CD8-positive, alpha-beta memory T cell (primary cell): ENCODE measurements at regions not wholly inside any gene's neighbourhood (a gene's known extent, or its start where the extent isn't known, plus 50 kb on each side); places are given as distances from the start of the nearest gene placed in this dataset.
"Not testable (repeated sequence)": the region's sequence is repeated elsewhere in the genome, so short reads cannot be mapped to it uniquely, and the experiment has no call there.

Experiments
- CTCF ChIA-PET: fragments of 350-600 bp; sonication (Branson Sonifier 250); formaldehyde crosslinking; loops from one replicate; lab custom pipeline; 2021; ENCODE audit warnings: antibody characterized with exemption; lab: Charles Lee
- POLR2A ChIA-PET: fragments of 350-600 bp; sonication (Branson Sonifier 250); formaldehyde crosslinking; loops from one replicate; lab custom pipeline; 2021; ENCODE audit warnings: antibody characterized with exemption; lab: Charles Lee
- DNase-seq, 5 donors: peaks; one replicate each; pipeline versions ENCODE4 v3.0.0 to v3.0.0-alpha.2; 2020 to 2022; ENCODE audit warnings: mixed read lengths in 1 of 5
- H3K27ac ChIP-seq: one replicate; pipeline ENCODE4 v1.7.0; 2013; ENCODE audit warnings: low read depth, mild to moderate bottlenecking, low read length, moderate library complexity
- H3K27me3 ChIP-seq: 2 replicates; pipeline ENCODE4 v1.7.0; 2013; ENCODE audit warnings: low read length, mild to moderate bottlenecking; ENCODE audit not compliant: insufficient read depth, poor library complexity, severe bottlenecking
- H3K36me3 ChIP-seq: 2 replicates; pipeline ENCODE4 v1.7.0; 2013; ENCODE audit warnings: mild to moderate bottlenecking, low read length, moderate library complexity; ENCODE audit not compliant: insufficient read depth
- H3K4me1 ChIP-seq: 2 replicates; pipeline ENCODE4 v1.7.0; 2013; ENCODE audit warnings: mild to moderate bottlenecking, low read length, moderate library complexity; ENCODE audit not compliant: insufficient read depth
- H3K4me3 ChIP-seq: 2 replicates; pipeline ENCODE4 v1.7.0; 2013; ENCODE audit warnings: mild to moderate bottlenecking, low read length
- H3K9me3 ChIP-seq: 2 replicates; pipeline ENCODE4 v1.7.0; 2013; ENCODE audit warnings: mild to moderate bottlenecking, low read length
- H3K27ac Mint-ChIP-seq, 8 donors: one replicate each; pipeline ENCODE4 v1.8.0; 2020 to 2021; ENCODE audit warnings: mixed read lengths in 8 of 8, mild to moderate bottlenecking in 6 of 8, inconsistent platforms in 3 of 8, moderate library complexity in 3 of 8
- H3K27me3 Mint-ChIP-seq, 2 donors: one replicate each; pipeline ENCODE4 v1.8.0; 2020 to 2021; ENCODE audit warnings: mixed read lengths in 2 of 2, mild to moderate bottlenecking in 1 of 2, moderate library complexity in 1 of 2
- H3K36me3 Mint-ChIP-seq, 3 donors: one replicate each; pipeline ENCODE4 v1.8.0; 2020 to 2021; ENCODE audit warnings: mixed read lengths in 3 of 3, inconsistent platforms in 1 of 3, mild to moderate bottlenecking in 1 of 3
- H3K4me1 Mint-ChIP-seq, 3 donors: one replicate each; pipeline ENCODE4 v1.8.0; 2020 to 2021; ENCODE audit warnings: mixed read lengths in 3 of 3, inconsistent platforms in 1 of 3, mild to moderate bottlenecking in 1 of 3
- H3K4me3 Mint-ChIP-seq, 7 donors: one replicate each; pipeline ENCODE4 v1.8.0; 2020 to 2021; ENCODE audit warnings: mixed read lengths in 7 of 7, mild to moderate bottlenecking in 6 of 7, moderate library complexity in 4 of 7, inconsistent platforms in 2 of 7
- H3K9me3 Mint-ChIP-seq, 5 donors: one replicate each; pipeline ENCODE4 v1.8.0; 2020 to 2022; ENCODE audit warnings: mixed read lengths in 5 of 5, mild to moderate bottlenecking in 3 of 5, moderate library complexity in 2 of 5, inconsistent platforms in 1 of 5

DNA sequence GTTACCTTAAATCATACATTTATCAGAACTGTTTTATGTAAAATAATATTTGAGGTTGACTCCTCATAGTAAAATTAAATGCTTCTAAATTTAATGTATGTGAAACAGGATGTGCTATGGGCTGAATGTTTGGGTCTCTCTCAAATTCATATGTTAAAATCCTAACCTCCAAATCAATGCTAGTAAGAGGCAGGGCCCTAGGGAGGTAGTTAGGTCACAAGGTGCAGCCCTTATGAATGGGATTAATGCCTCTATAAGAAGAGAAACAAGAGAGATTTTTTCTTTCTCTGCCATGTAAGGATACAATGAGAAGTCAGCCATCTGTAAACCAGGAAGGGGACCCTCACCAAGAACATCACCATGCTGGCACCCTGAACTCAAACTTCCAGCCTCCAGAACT, 67.2 kb upstream of the ETAA1 start:
- no peaks in the 10 kb centered on the region for H3K36me3 ChIP-seq
- Mint-ChIP-seq H3K9me3 (peaks cover 0 to 2% (median 0%) of the 10 kb centered on the region in 5 donors), H3K27ac (no peak overlapping the region)

DNA sequence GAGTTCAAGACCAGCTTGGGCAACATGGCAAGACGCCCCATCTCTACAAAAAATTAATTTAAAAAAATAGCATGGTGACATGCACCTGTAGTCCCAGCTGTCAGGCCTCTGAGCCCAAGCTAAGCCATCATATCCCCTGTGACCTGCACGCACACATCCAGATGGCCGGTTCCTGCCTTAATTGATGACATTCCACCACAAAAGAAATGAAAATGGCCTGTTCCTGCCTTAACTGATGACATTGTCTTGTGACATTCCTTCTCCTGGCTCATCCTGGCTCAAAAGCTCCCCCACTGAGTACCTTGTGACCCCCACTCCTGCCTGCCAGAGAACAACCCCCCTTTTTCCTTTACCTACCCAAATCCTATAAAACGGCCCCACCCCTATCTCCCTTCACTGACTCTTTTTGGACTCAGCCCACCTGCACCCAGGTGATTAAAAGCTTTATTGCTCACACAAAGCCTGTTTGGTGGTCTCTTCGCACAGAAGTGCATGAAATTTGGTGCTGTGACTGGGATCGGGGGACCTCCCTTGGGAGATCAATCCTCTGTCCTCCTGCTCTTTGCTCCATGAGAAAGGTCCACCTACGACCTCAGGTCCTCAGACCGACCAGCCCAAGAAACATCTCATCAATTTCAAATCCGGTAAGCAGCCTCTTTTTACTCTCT, 65.6 kb upstream of the ETAA1 start:
- H3K4me1 ChIP-seq, H3K4me3 Mint-ChIP-seq, H3K9me3 Mint-ChIP-seq, DNase-seq, H3K4me1 Mint-ChIP-seq, H3K4me3 ChIP-seq, H3K9me3 ChIP-seq, H3K27me3 ChIP-seq, H3K36me3 Mint-ChIP-seq, H3K27ac Mint-ChIP-seq, POLR2A ChIA-PET, CTCF ChIA-PET, H3K27ac ChIP-seq, H3K36me3 ChIP-seq: not testable (repeated sequence)
- peaks cover 8 to 19% of the 10 kb centered on the region in 2 donors for H3K27me3 Mint-ChIP-seq

More for the DNA sequence above, 67.2 kb upstream of the ETAA1 start:
- Histone ChIP-seq H3K27ac (no peak overlapping the region), H3K9me3 (no peaks in the 10 kb centered on the region), H3K4me1 (no peaks in the 10 kb centered on the region), H3K27me3 (no peaks in the 10 kb centered on the region), H3K4me3 (no peak overlapping the region)
- Mint-ChIP-seq H3K4me3 (no peak overlapping the region), H3K4me1 (no peaks in the 10 kb centered on the region), H3K36me3 (no peaks in the 10 kb centered on the region), H3K27me3 (peaks cover 8 to 19% of the 10 kb centered on the region in 2 donors)
- DNase-seq, result no peak
- ChIA-PET POLR2A (no interaction called here), CTCF (no interaction called here)

DNA sequence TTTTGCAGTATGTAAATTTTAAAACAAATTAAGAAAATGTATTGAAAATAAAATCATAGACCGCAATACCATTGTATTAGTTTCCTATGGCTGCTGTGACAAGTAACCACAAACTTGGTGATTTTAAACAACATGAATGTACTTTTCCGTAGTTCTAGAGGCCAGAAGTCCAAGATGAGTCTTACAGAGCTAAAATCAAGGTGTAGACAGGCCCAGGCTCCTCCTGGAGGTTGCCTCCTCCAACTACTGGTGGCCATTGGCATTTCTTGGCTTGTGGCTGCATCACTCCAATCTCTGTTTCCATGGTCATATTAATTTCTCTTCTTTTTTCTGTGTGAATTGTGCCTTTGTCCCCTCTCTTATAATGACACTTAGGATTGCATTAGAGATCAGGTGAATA, 59.2 kb upstream of the ETAA1 start:
- Mint-ChIP-seq H3K27me3 (peaks cover 2 to 8% of the 10 kb centered on the region in 2 donors), H3K36me3 (no peaks in the 10 kb centered on the region), H3K27ac (no peak overlapping the region), H3K4me1 (no peaks in the 10 kb centered on the region), H3K9me3 (peaks cover 0 to 4% (median 3%) of the 10 kb centered on the region in 5 donors), H3K4me3 (no peak overlapping the region)
- H3K27ac ChIP-seq, result no peak overlapping the region
- H3K27me3 ChIP-seq, result no peaks in the 10 kb centered on the region
- no peak for DNase-seq
- H3K9me3 ChIP-seq, result no peaks in the 10 kb centered on the region
- H3K4me1 ChIP-seq, result no peaks in the 10 kb centered on the region
- CTCF ChIA-PET, result no interaction called here
- no peak overlapping the region for H3K4me3 ChIP-seq
- POLR2A ChIA-PET, result no interaction called here
- no peaks in the 10 kb centered on the region for H3K36me3 ChIP-seq

DNA sequence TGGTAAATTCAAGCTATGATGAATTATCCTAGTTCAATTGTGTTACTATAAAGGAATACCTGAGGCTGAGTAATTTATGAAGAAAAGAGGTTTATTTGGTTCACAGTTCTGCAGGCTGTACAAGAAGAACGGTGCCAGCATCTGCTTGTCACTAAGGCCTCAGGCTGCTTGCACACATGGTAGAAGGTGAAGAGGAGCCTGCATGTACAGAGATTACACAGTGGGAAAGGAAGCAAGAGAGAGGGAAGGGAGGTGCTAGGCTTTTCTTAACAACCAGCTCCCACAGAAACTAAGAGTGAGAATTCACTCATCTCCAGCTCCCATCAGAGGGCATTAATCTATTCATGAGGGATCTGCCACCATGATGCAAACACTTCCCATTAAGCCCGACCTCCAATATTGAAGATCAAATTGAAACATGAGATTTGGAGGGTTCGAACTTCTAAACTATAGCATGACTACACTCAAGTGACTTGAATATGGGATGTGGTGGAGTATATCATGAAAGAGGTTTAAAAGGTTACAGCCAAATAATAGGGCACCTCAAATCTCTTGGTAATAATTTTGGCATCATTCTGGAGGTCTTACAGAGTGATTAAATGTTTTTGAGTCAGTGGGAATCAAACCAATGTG, 58.4 kb upstream of the ETAA1 start:
- H3K36me3 ChIP-seq, result no peaks in the 10 kb centered on the region
- H3K27me3 ChIP-seq, result no peaks in the 10 kb centered on the region
- Mint-ChIP-seq H3K9me3 (peaks cover 0 to 4% (median 3%) of the 10 kb centered on the region in 5 donors), H3K36me3 (no peaks in the 10 kb centered on the region), H3K4me3 (no peak overlapping the region), H3K27ac (no peak overlapping the region), H3K27me3 (peaks cover 1 to 8% of the 10 kb centered on the region in 2 donors), H3K4me1 (no peaks in the 10 kb centered on the region)
- H3K4me1 ChIP-seq, result no peaks in the 10 kb centered on the region
- H3K9me3 ChIP-seq, result no peaks in the 10 kb centered on the region
- no peak overlapping the region for H3K4me3 ChIP-seq
- POLR2A ChIA-PET, result no interaction called here
- no peak overlapping the region for H3K27ac ChIP-seq
- CTCF ChIA-PET, result no interaction called here
- DNase-seq, result no peak

DNA sequence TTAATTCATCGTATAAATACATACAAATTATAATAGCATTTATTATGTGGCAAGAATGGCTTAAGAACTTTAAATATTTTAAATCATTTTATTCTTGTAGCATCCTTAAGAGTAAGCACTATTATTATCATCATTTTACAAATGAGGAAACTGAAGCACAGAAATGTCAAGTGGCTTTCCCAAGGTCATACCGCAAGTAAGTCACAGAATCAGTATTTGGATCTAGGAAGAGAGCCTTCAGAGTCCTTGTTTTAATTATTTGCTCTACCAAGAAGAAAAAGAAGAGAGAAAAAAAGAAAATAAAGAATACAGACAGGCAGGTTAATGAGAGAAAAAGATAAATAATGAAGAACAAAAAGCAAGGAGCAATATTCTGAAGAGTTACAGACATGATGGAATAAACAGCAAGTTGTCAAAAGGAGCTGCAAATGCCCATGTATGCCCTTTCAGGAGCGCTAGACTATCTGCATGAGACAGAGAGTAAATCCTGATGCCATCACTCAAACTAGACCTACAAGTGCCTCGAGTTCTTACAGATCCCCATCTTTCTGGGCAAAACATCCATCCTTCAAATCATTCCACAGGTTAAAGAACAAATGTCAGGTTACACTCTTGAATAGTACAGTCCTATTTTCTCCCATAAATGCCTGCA, 57.8 kb upstream of the ETAA1 start:
- POLR2A ChIA-PET, result no interaction called here
- no peaks in the 10 kb centered on the region for H3K27me3 ChIP-seq
- no peaks in the 10 kb centered on the region for H3K9me3 ChIP-seq
- no peak overlapping the region for H3K4me3 Mint-ChIP-seq
- no peak overlapping the region for H3K27ac ChIP-seq
- DNase-seq, result no peak
- CTCF ChIA-PET, result no interaction called here
- no peak overlapping the region for H3K27ac Mint-ChIP-seq
- H3K9me3 Mint-ChIP-seq, result peaks cover 0 to 4% (median 3%) of the 10 kb centered on the region in 5 donors
- no peaks in the 10 kb centered on the region for H3K4me1 Mint-ChIP-seq
- H3K36me3 Mint-ChIP-seq, result no peaks in the 10 kb centered on the region
- H3K36me3 ChIP-seq, result no peaks in the 10 kb centered on the region
- H3K27me3 Mint-ChIP-seq, result peaks cover 1 to 8% of the 10 kb centered on the region in 2 donors
- H3K4me3 ChIP-seq, result no peak overlapping the region
- H3K4me1 ChIP-seq, result no peaks in the 10 kb centered on the region

DNA sequence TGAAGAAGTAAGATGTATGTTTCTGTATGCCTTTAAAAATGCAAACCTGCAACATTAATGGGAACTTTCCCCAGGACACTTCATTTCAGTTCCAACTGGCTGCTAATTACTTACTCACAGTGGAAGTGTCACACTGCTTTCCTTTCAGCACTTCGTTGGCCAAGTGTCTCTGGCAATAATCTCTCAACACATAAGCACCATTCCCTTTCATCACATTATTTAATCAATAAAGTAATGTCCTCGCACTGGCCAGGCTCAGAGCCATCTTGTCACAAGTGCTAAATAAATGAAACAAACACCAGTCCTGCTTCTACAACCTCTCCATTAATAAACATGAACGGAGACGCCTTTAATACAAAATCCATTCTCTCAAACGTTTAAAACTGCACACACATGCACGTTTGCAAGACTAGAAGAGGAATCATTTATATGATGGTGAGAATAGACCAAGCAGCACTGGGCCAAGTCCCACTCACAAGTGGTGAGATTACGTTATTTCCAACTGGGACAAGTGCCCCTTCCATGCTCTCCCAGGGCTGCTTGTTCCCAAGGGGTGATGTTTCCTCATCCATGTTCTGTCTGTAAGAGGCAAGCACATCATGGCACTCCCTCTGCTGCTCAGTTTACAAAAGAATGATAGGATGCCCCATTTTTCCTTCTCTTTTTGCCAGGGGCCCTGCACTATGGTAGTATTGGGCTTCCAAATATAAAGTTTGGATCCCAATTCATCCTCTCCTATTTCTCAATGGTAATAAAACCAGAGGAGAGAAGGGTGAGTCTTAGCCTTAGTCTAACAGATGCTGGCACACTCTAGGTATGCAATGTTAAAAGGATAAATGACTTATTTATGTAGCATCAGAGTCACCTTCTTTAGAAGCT, 56.8 kb upstream of the ETAA1 start:
- Histone ChIP-seq H3K27ac (no peak overlapping the region), H3K27me3 (no peaks in the 10 kb centered on the region), H3K4me3 (no peak overlapping the region), H3K4me1 (no peaks in the 10 kb centered on the region), H3K9me3 (no peaks in the 10 kb centered on the region), H3K36me3 (no peaks in the 10 kb centered on the region)
- H3K27me3 Mint-ChIP-seq, result peaks cover 1 to 8% of the 10 kb centered on the region in 2 donors
- no peaks in the 10 kb centered on the region for H3K4me1 Mint-ChIP-seq
- no peaks in the 10 kb centered on the region for H3K36me3 Mint-ChIP-seq
- DNase-seq, result no peak
- no peak overlapping the region for H3K27ac Mint-ChIP-seq
- H3K4me3 Mint-ChIP-seq, result no peak overlapping the region
- H3K9me3 Mint-ChIP-seq, result peaks cover 0 to 5% (median 3%) of the 10 kb centered on the region in 5 donors
- CTCF ChIA-PET, result no interaction called here
- POLR2A ChIA-PET, result no interaction called here

DNA sequence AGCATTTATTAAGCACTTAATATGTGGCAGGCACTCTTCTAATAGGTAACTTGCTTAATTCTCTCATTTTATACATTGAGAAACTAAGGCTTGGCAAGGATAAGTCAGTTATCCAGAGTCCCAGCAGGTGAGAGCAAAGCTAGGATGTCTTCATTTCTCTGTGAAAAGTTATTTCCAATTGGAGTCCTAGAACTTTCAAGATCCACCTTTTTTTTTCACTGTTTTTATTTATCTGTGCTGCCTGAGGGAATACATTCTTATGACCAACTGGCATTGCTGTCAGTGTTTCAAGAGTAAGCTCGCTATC, 56.2 kb upstream of the ETAA1 start:
- no peak overlapping the region for H3K27ac Mint-ChIP-seq
- no peak overlapping the region for H3K4me3 Mint-ChIP-seq
- H3K27me3 Mint-ChIP-seq, result peaks cover 1 to 8% of the 10 kb centered on the region in 2 donors
- no peaks in the 10 kb centered on the region for H3K36me3 ChIP-seq
- POLR2A ChIA-PET, result no interaction called here
- H3K27me3 ChIP-seq, result no peaks in the 10 kb centered on the region
- H3K4me1 Mint-ChIP-seq, result no peaks in the 10 kb centered on the region
- H3K9me3 ChIP-seq, result no peaks in the 10 kb centered on the region
- no peak for DNase-seq
- peaks cover 0 to 5% (median 3%) of the 10 kb centered on the region in 5 donors for H3K9me3 Mint-ChIP-seq
- H3K36me3 Mint-ChIP-seq, result no peaks in the 10 kb centered on the region
- CTCF ChIA-PET, result no interaction called here
- no peak overlapping the region for H3K4me3 ChIP-seq
- H3K27ac ChIP-seq, result no peak overlapping the region
- H3K4me1 ChIP-seq, result no peaks in the 10 kb centered on the region

DNA sequence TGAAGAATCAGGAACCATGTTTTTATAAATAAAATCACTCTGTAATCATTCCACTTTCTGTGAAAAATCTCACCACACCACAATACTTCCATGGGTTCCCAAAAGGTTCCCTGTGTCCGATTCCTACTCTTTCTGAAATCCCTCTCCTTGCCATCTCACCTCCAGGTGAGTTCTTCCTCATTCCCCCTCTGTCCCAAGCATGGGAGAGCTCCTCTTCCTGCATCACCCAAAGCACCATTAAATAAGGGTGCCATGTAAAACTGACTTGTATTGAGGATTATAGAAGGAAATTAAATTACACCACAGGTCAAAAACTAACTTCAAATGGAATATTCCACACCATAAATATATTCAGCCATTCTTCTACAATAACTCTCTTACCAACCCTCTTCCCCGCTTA, 55.8 kb upstream of the ETAA1 start:
- POLR2A ChIA-PET, result no interaction called here
- CTCF ChIA-PET, result no interaction called here

More for the DNA sequence above, 55.8 kb upstream of the ETAA1 start:
- no peak overlapping the region for H3K27ac ChIP-seq
- peaks cover 0 to 5% (median 3%) of the 10 kb centered on the region in 5 donors for H3K9me3 Mint-ChIP-seq
- H3K4me1 ChIP-seq, result no peaks in the 10 kb centered on the region
- no peaks in the 10 kb centered on the region for H3K36me3 Mint-ChIP-seq
- no peak overlapping the region for H3K27ac Mint-ChIP-seq
- no peak overlapping the region for H3K4me3 ChIP-seq
- H3K36me3 ChIP-seq, result no peaks in the 10 kb centered on the region
- no peak for DNase-seq
- H3K27me3 Mint-ChIP-seq, result peaks cover 1 to 8% of the 10 kb centered on the region in 2 donors
- H3K4me1 Mint-ChIP-seq, result no peaks in the 10 kb centered on the region
- no peak overlapping the region for H3K4me3 Mint-ChIP-seq
- H3K9me3 ChIP-seq, result no peaks in the 10 kb centered on the region
- no peaks in the 10 kb centered on the region for H3K27me3 ChIP-seq
